ENCODE measurements at regions not wholly inside any gene's neighbourhood (a gene's known extent, or its start where the extent isn't known, plus 50 kb on each side); places are given as distances from the start of the nearest gene placed in this dataset.

DNA sequence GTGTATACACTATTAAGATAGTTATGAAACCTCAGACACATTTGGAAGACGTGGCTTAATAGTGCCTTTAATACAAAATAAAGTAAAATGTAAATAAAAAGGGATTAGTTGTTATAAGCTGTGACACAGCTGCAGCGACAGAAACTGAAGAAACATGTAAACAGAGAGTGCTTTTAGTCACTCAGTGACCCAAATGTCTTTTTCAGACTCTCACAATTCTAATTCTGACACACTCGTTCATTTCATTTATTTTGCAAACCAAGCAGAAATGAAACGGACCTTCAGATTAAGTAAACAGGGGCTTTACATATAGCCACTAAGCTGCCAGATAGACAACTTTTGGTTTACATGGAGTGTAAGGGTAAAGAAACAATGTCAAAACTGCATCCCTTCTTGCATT is 181.0 kb upstream of the ETAA1 start:
- Histone ChIP-seq H3K4me3 (no peak overlapping the region), H3K36me3 (ENCODE audit: control insufficient read depth in 2 of 2, insufficient read depth in 2 of 2, low read length in 1 of 2) (no peaks in the 10 kb centered on the region), H2AFZ (ENCODE audit: control insufficient read depth, low read depth, low read length) (no peak overlapping the region), H3K9me3 (replicated peaks; ENCODE audit: control insufficient read depth, insufficient read depth, low read length) (no peaks in the 10 kb centered on the region), H3K4me2 (ENCODE audit: control insufficient read depth, insufficient read depth) (no peak overlapping the region), H3K27me3 (replicated peaks in 1 of 2; ENCODE audit: control insufficient read depth in 2 of 2, insufficient read depth in 2 of 2, low read length in 1 of 2) (no peaks in the 10 kb centered on the region), H4K20me1 (ENCODE audit: control insufficient read depth, insufficient read depth) (no peaks in the 10 kb centered on the region), H3K4me1 (ENCODE audit: control insufficient read depth, insufficient read depth, low read length) (no peaks in the 10 kb centered on the region), H3K27ac (ENCODE audit: control insufficient read depth, insufficient read depth) (no peak overlapping the region), H3K79me2 (ENCODE audit: control insufficient read depth, insufficient read depth, low read length) (no peaks in the 10 kb centered on the region), H3K9ac (ENCODE audit: control insufficient read depth, insufficient read depth, low read length) (no peak overlapping the region)
- no peak for TF ChIP-seq MYC (IDR thresholded peaks at IDR 0.05; ENCODE audit: insufficient read depth, insufficient read length, insufficient replicate concordance, low read length, severe bottlenecking)
- TF ChIP-seq RAD21 (IDR thresholded peaks at IDR 0.05; ENCODE audit: insufficient read depth, low read depth, low read length) = no peak
- TF ChIP-seq PAX8 (IDR thresholded peaks at IDR 0.05) = no peak
- TF ChIP-seq ZNF622 (IDR thresholded peaks at IDR 0.05) = no peak
- TF ChIP-seq PBX3 (IDR thresholded peaks at IDR 0.05; ENCODE audit: insufficient replicate concordance, low read depth, low read length) = no peak
- no peak for TF ChIP-seq WRNIP1 (IDR thresholded peaks at IDR 0.05; ENCODE audit: borderline replicate concordance, low read depth, low read length)
- TF ChIP-seq, protein P1, sequence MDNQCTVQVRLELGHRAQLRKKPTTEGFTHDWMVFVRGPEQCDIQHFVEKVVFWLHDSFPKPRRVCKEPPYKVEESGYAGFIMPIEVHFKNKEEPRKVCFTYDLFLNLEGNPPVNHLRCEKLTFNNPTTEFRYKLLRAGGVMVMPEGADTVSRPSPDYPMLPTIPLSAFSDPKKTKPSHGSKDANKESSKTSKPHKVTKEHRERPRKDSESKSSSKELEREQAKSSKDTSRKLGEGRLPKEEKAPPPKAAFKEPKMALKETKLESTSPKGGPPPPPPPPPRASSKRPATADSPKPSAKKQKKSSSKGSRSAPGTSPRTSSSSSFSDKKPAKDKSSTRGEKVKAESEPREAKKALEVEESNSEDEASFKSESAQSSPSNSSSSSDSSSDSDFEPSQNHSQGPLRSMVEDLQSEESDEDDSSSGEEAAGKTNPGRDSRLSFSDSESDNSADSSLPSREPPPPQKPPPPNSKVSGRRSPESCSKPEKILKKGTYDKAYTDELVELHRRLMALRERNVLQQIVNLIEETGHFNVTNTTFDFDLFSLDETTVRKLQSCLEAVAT (IDR thresholded peaks at IDR 0.05) = no peak
- in situ Hi-C loops (cut with MboI) = no loop called here
- ChIA-PET SMC1A (ENCODE audit: uncharacterized antibody, unreplicated experiment) (no interaction called here), CTCF (no interaction called here), RAD21 (ENCODE audit: unreplicated experiment) (no interaction called here), POLR2A (no interaction called here)
- no peak for FAIRE-seq
- BruUV-seq (replicated peaks) = no TSS peak
- intact Hi-C loops (cut with micrococcal nuclease; ENCODE audit: unreplicated experiment) = no loop called here
- ATAC-seq = no peak
- DNase-seq (ENCODE audit: low read depth, low spot score) = no peak
- WGBS (ENCODE audit: insufficient coverage, insufficient replicate concordance, low lambda C conversion rate, missing lambda C conversion rate) = 3% methylated on average over 4 of the region's 4 CpGs

All from GM12878 (cell line).